Peyer's patch (tissue), 4 donors: ENCODE measurements at regions not wholly inside any gene's neighbourhood (a gene's known extent, or its start where the extent isn't known, plus 50 kb on each side); places are given as distances from the start of the nearest gene placed in this dataset.

Experiments
- DNase-seq, 3 donors: peaks; one replicate each; pipeline ENCODE4 v3.0.0-alpha.2; 2017 to 2019
- H3K27ac ChIP-seq, 4 donors: fragments of 200-600 bp; sonication (generic); one replicate each; pipeline ENCODE4 v1.5.1; 2016 to 2019
- H3K27me3 ChIP-seq, 2 donors: fragments of 200-600 bp; sonication (generic); one replicate each; pipeline ENCODE4 v1.5.1; 2019
- H3K36me3 ChIP-seq, 3 donors: fragments of 200-600 bp; sonication (generic); one replicate each; pipeline ENCODE4 v1.5.1; 2016 to 2019
- H3K4me1 ChIP-seq, 4 donors: fragments of 200-600 bp; sonication (generic); one replicate each; pipeline ENCODE4 v1.5.1; 2016 to 2019
- H3K4me3 ChIP-seq, 4 donors: fragments of 200-600 bp; sonication (generic); 1 replicate in 3 of 4; 2 replicates in 1 of 4; pipeline ENCODE4 v1.5.1; 2016 to 2019; ENCODE audit warnings: mild to moderate bottlenecking in 1 of 4
- H3K9me3 ChIP-seq, 4 donors: fragments of 200-600 bp; sonication (generic); one replicate each; pipeline ENCODE4 v1.5.1; 2016 to 2019; ENCODE audit warnings: mild to moderate bottlenecking in 1 of 4
- CTCF ChIP-seq, 6 experiments: fragments of 450-650 bp in 4 of 6; fragments of 200-600 bp in 2 of 6; sonication (generic) in 1 of 6; IDR thresholded peaks; one replicate each; pipeline ENCODE4 v1.5.1; 2017 to 2019; ENCODE audit warnings: antibody characterized with exemption in 6 of 6, mild to moderate bottlenecking in 3 of 6, moderate library complexity in 1 of 6
- POLR2A ChIP-seq, 2 donors: fragments of 450-650 bp; IDR thresholded peaks; one replicate each; pipeline ENCODE4 v1.5.1; 2017; ENCODE audit warnings: antibody characterized with exemption in 2 of 2, mild to moderate bottlenecking in 2 of 2, moderate library complexity in 2 of 2

- Histone ChIP-seq H3K27ac (no peak overlapping the region), H3K4me3 (no peak overlapping the region), H3K4me1 (no peaks in the 10 kb centered on the region), H3K36me3 (no peaks in the 10 kb centered on the region), H3K9me3 (no peaks in the 10 kb centered on the region), H3K27me3 (no peaks in the 10 kb centered on the region)
- no peak for DNase-seq
- no peak for TF ChIP-seq CTCF (IDR thresholded peaks at IDR 0.05)
- no peak for TF ChIP-seq POLR2A (IDR thresholded peaks at IDR 0.05)
Observed at GRCh38 chr5:167269146-167269545, 1022.3 kb upstream of the WWC1 start.

GRCh38 chr5:167271081-167271480 is 1020.4 kb upstream of the WWC1 start:
- H3K36me3 ChIP-seq: no peaks in the 10 kb centered on the region
- DNase-seq: no peak
- TF ChIP-seq CTCF (IDR thresholded peaks at IDR 0.05) (no peak), POLR2A (IDR thresholded peaks at IDR 0.05) (no peak)
- H3K27me3 ChIP-seq: no peaks in the 10 kb centered on the region
- no peak overlapping the region for H3K4me3 ChIP-seq
- H3K27ac ChIP-seq: no peak overlapping the region
- no peaks in the 10 kb centered on the region for H3K9me3 ChIP-seq
- no peaks in the 10 kb centered on the region for H3K4me1 ChIP-seq

- Histone ChIP-seq H3K9me3 (no peaks in the 10 kb centered on the region), H3K36me3 (no peaks in the 10 kb centered on the region), H3K27ac (no peak overlapping the region), H3K4me3 (no peak overlapping the region), H3K4me1 (no peaks in the 10 kb centered on the region), H3K27me3 (no peaks in the 10 kb centered on the region)
- no peak for DNase-seq
- TF ChIP-seq POLR2A (IDR thresholded peaks at IDR 0.05): no peak
- no peak for TF ChIP-seq CTCF (IDR thresholded peaks at IDR 0.05)
Observed at GRCh38 chr5:167271511-167271910, 1019.9 kb upstream of the WWC1 start.

GRCh38 chr5:167280111-167280510 is 1011.3 kb upstream of the WWC1 start:
- Histone ChIP-seq H3K36me3 (no peaks in the 10 kb centered on the region), H3K4me3 (no peak overlapping the region), H3K27me3 (no peaks in the 10 kb centered on the region), H3K4me1 (no peaks in the 10 kb centered on the region), H3K9me3 (no peaks in the 10 kb centered on the region), H3K27ac (no peak overlapping the region)
- no peak for DNase-seq
- TF ChIP-seq CTCF (IDR thresholded peaks at IDR 0.05) (no peak), POLR2A (IDR thresholded peaks at IDR 0.05) (no peak)

- DNase-seq: no peak
- H3K9me3 ChIP-seq: no peaks in the 10 kb centered on the region
- no peaks in the 10 kb centered on the region for H3K36me3 ChIP-seq
- H3K4me3 ChIP-seq: no peak overlapping the region
- H3K27me3 ChIP-seq: no peaks in the 10 kb centered on the region
- no peak for TF ChIP-seq POLR2A (IDR thresholded peaks at IDR 0.05)
- no peak for TF ChIP-seq CTCF (IDR thresholded peaks at IDR 0.05)
- H3K4me1 ChIP-seq: no peaks in the 10 kb centered on the region
- no peak overlapping the region for H3K27ac ChIP-seq
Observed at GRCh38 chr5:167281925-167282324, 1009.5 kb upstream of the WWC1 start.

GRCh38 chr5:167283691-167284090 is 1007.8 kb upstream of the WWC1 start:
- TF ChIP-seq POLR2A (IDR thresholded peaks at IDR 0.05) (no peak), CTCF (IDR thresholded peaks at IDR 0.05) (no peak)
- no peaks in the 10 kb centered on the region for H3K4me1 ChIP-seq
- H3K9me3 ChIP-seq: no peaks in the 10 kb centered on the region
- H3K27ac ChIP-seq: no peak overlapping the region
- DNase-seq: no peak
- H3K4me3 ChIP-seq: no peak overlapping the region
- no peaks in the 10 kb centered on the region for H3K27me3 ChIP-seq
- H3K36me3 ChIP-seq: no peaks in the 10 kb centered on the region
